ENCODE measurements at regions not wholly inside any gene's neighbourhood (a gene's known extent, or its start where the extent isn't known, plus 50 kb on each side); places are given as distances from the start of the nearest gene placed in this dataset.

- Histone ChIP-seq H3K36me3 (no peaks in the 10 kb centered on the region), H3K4me1 (no peaks in the 10 kb centered on the region), H3K27ac (no peak overlapping the region), H3K4me3 (no peak overlapping the region), H3K27me3 (ENCODE audit: low read depth) (no peaks in the 10 kb centered on the region), H3K9me3 (no peaks in the 10 kb centered on the region)
- DNase-seq (no peak), ATAC-seq (no peak)
- intact Hi-C loops (cut with DNase I), result no loop called here
- TF ChIP-seq, protein P1, sequence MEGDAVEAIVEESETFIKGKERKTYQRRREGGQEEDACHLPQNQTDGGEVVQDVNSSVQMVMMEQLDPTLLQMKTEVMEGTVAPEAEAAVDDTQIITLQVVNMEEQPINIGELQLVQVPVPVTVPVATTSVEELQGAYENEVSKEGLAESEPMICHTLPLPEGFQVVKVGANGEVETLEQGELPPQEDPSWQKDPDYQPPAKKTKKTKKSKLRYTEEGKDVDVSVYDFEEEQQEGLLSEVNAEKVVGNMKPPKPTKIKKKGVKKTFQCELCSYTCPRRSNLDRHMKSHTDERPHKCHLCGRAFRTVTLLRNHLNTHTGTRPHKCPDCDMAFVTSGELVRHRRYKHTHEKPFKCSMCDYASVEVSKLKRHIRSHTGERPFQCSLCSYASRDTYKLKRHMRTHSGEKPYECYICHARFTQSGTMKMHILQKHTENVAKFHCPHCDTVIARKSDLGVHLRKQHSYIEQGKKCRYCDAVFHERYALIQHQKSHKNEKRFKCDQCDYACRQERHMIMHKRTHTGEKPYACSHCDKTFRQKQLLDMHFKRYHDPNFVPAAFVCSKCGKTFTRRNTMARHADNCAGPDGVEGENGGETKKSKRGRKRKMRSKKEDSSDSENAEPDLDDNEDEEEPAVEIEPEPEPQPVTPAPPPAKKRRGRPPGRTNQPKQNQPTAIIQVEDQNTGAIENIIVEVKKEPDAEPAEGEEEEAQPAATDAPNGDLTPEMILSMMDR (IDR thresholded peaks at IDR 0.05), result no peak
Observed at GRCh38 chr2:82084679-82085392, 1780.3 kb upstream of the LRRTM1 start.

DNA sequence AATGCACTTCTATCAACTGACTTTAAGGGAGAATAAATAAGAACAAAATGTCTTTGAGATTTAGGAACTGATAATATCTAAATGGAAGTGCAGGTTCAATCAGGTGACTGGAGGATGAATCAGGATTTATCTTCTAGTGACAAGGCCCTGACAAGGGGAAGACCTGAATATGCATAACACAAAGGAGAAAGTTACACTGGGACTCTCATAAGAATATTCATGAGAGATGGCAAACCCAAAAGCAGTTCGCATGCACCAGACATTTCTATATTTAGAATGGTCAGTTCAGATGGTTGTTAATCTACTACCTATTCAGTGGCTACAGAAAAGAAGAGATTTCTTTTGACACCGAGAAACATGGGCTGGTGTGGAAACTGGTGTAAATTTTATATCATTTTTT, 1771.3 kb upstream of the LRRTM1 start:
- no peak for DNase-seq
- H3K27me3 ChIP-seq (ENCODE audit: low read depth), result no peaks in the 10 kb centered on the region
- TF ChIP-seq, protein P1 (IDR thresholded peaks at IDR 0.05), result no peak
- H3K27ac ChIP-seq, result no peak overlapping the region
- intact Hi-C loops (cut with DNase I), result no loop called here
- H3K36me3 ChIP-seq, result no peaks in the 10 kb centered on the region
- H3K4me3 ChIP-seq, result no peak overlapping the region
- no peaks in the 10 kb centered on the region for H3K4me1 ChIP-seq
- ATAC-seq, result no peak
- no peaks in the 10 kb centered on the region for H3K9me3 ChIP-seq

GRCh38 chr2:82062463-82062862, 1757.9 kb upstream of the LRRTM1 start:
- no peaks in the 10 kb centered on the region for H3K4me1 ChIP-seq
- no peak overlapping the region for H3K4me3 ChIP-seq
- H3K9me3 ChIP-seq, result no peaks in the 10 kb centered on the region
- no peak overlapping the region for H3K27ac ChIP-seq
- H3K36me3 ChIP-seq, result no peaks in the 10 kb centered on the region
- no peaks in the 10 kb centered on the region for H3K27me3 ChIP-seq (ENCODE audit: low read depth)
- ATAC-seq, result no peak
- intact Hi-C loops (cut with DNase I), result no loop called here
- TF ChIP-seq, protein P1 (IDR thresholded peaks at IDR 0.05), result no peak
- DNase-seq, result no peak

- no peak for ATAC-seq
- H3K27me3 ChIP-seq (ENCODE audit: low read depth), result no peaks in the 10 kb centered on the region
- H3K36me3 ChIP-seq, result no peaks in the 10 kb centered on the region
- no peak overlapping the region for H3K27ac ChIP-seq
- H3K4me3 ChIP-seq, result no peak overlapping the region
- no peaks in the 10 kb centered on the region for H3K4me1 ChIP-seq
- TF ChIP-seq, protein P1 (IDR thresholded peaks at IDR 0.05), result no peak
- DNase-seq, result no peak
- intact Hi-C loops (cut with DNase I), result no loop called here
- H3K9me3 ChIP-seq, result no peaks in the 10 kb centered on the region
Observed at GRCh38 chr2:82055846-82056245, 1751.3 kb upstream of the LRRTM1 start.

GRCh38 chr2:82043867-82044266, 1739.3 kb upstream of the LRRTM1 start:
- ATAC-seq, result no peak
- Histone ChIP-seq H3K4me3 (no peak overlapping the region), H3K9me3 (peaks cover 8% of the 10 kb centered on the region), H3K4me1 (no peaks in the 10 kb centered on the region), H3K36me3 (no peaks in the 10 kb centered on the region), H3K27me3 (ENCODE audit: low read depth) (no peaks in the 10 kb centered on the region), H3K27ac (no peak overlapping the region)
- intact Hi-C loops (cut with DNase I), result no loop called here
- no peak for DNase-seq
- TF ChIP-seq, protein P1 (IDR thresholded peaks at IDR 0.05), result no peak
